GM19455 (cell line): ENCODE measurements at regions not wholly inside any gene's neighbourhood (a gene's known extent, or its start where the extent isn't known, plus 50 kb on each side); places are given as distances from the start of the nearest gene placed in this dataset.

Experiments
- ATAC-seq: cut with Tn5 transposase; IDR thresholded peaks from one replicate; pipeline ENCODE4 v1.9.1; 2021; ENCODE audit not compliant: unreplicated experiment

- ATAC-seq: no peak
Observed at GRCh38 chr3:127033171-127033570, 50.3 kb downstream of the PLXNA1 start.

DNA sequence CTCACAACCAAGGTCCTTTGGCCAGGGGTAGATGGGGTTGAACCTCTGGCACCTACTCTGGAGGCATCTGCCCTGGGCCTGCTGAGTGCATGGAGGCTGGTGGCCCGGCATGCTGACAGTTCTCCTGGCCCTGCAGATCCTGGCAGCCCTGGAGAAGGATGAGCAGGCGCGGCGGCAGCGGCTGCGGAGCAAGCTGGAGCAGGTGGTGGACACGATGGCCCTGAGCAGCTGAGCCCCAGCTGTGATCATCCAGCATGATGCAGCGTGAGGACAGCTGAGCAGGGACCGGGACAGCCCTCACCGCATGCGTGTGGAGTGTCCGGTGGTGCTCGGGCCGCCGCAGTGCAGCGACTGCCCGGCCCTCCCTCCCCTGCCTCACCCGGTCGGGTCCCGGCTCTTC lies 50.9 kb downstream of the PLXNA1 start:
- no peak for ATAC-seq

- no peak for ATAC-seq
Observed at GRCh38 chr3:127034195-127034989, 51.5 kb downstream of the PLXNA1 start.

- no peak for ATAC-seq
Observed at GRCh38 chr3:127034990-127035652, 52.2 kb downstream of the PLXNA1 start.

DNA sequence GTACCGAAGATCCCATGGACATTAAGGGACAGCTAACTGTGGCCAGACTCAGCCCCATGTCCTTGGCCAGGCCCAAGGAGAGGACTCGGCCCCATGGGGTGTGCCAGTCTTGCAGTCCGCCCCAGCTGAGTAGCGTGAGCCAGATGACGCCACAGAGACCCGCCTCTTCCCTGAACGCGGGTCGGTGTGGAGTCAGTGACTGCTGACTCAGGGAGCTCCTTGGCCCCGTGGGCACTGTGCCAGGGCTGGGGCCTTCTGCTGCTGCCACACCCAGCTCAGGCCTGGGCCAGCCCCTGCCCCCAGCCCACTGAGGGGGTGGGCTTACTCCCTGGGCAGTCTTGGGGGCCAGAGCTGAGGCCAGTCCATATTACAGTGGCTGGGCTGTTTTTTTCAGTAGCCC lies 52.8 kb downstream of the PLXNA1 start:
- no peak for ATAC-seq

DNA sequence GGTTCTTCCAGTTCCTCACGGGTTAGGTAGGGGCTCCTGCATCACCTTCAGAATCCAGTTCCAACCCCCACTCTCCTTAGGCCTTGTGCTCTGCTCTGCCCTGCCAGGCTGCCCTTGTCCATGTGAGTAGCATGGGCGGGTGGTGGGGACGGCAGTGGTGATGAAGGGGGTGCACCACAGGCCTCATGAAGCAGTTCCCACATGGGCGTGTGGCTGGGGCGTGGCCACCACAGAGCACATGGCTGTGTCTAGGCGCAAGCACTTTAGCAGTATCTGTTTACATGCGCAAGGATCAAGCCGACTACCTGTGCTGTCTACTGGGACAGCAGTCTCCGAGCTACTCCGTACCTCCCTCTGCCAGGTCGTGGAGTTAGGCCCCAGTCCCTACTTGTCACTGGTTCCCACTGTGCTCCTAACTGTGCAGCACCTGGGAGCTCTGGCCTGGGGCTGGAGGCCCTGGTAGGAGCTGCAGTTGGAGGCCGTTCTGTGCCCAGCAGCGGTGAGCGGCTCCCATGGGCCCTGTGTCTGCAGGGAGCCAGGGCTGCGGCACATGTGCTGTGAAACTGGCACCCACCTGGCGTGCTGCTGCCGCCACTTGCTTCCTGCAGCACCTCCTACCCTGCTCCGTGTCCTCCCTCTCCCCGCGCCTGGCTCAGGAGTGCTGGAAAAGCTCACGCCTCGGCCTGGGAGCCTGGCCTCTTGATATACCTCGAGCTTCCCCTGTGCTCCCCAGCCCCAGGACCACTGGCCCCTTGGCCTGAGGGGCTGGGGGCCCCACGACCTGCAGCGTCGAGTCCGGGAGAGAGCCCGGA lies 53.5 kb downstream of the PLXNA1 start:
- no peak for ATAC-seq

DNA sequence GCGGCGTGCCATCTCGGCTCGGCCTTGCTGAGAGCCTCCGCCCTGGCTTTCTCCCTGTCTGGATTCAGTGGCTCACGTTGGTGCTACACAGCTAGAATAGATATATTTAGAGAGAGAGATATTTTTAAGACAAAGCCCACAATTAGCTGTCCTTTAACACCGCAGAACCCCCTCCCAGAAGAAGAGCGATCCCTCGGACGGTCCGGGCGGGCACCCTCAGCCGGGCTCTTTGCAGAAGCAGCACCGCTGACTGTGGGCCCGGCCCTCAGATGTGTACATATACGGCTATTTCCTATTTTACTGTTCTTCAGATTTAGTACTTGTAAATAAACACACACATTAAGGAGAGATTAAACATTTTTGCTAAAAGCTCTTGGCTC lies 54.1 kb downstream of the PLXNA1 start:
- no peak for ATAC-seq

DNA sequence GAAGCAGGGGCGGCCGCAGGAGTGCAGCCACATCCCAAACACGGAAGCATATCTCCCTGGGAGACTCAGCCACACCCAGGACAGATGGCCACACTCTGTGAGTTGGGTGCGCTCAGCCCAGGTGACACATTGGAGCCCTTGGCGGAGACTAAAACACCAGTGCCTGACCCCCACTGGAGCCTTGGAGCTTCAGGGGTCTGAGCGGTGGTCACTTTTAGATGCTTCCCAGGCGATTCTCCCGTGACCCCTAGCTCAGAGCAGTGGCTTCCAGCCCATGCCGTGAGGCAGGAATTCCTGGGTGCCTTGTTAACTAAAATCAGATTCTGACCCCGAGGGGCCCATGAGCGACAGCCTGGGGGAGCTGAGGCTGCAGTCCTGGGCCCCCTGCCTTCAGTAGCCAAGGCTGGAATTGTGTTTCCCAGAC lies 54.5 kb downstream of the PLXNA1 start:
- ATAC-seq: no peak

GRCh38 chr3:127037971-127038446 lies 55.1 kb downstream of the PLXNA1 start:
- ATAC-seq: no peak

DNA sequence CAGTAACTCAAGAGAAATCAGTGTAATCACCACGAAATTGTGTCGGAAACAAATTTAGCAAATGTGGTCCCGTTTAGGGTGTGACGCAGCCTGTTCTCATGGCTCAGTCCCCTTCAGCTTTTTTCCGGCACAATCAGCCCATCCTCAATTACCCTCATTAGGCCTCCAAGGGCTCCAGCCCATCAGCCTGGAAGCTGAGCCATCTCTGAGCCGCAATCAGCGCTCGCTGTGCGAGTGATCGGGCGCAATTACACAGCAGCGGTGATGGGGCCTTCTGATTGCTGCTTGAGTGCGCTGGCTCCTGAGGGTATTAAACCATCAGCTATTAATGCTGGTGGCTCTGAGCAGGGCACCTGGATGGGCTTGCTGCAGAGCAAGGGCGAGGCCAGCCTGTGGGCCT lies 55.6 kb downstream of the PLXNA1 start:
- no peak for ATAC-seq

DNA sequence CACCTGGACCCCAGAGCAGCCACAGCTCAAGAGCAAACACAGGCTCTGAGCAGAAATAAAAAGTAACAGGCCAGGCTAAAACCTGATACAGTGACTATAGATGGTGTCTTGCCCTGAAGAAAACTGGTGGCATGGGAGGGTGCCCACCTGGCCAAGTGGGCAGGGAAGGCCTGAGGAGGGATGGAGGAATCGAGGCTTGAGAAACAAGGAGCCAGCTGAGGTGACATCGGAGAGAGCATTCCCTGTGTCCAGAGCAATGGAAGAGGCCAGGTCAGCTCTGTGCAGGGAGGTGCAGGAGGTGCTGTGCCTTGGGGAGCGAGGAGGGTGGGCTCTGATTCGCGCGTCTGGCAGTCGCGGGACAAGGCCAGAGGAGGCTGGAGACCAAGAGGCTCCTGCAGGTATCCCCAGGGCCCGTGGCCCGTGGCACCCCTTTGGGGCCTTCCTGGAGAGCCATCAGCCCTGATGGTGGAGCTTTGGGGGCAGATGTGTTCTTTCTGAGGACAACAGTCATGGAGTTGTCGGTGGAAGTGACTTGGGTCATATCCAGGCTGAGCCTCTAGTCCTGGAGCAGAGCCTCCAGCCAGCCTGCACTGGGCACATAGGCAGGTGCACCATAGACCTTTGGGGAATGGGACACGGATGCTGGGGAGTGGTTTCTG lies 56.1 kb downstream of the PLXNA1 start:
- no peak for ATAC-seq

GRCh38 chr3:127039719-127040118 lies 56.8 kb downstream of the PLXNA1 start:
- no peak for ATAC-seq

DNA sequence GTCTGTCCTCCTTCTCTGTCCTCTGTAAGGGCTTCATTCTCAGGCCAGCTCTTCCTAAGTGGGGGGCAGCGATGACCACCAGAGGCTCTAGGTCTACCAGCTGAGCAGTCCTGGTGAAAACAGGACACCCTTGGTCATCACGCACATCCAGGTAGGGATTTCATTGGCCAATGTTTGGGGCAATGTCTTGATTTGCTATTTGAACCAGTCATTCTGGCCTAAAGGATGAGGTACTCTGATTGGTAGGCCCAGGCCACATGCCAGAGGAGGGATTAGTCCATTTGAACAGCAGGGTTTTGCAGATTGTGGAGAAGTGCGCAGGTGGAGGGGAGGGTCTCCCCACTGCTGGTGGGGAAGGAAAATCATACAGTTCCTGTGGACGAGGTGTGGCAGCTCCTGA lies 57.3 kb downstream of the PLXNA1 start:
- no peak for ATAC-seq

DNA sequence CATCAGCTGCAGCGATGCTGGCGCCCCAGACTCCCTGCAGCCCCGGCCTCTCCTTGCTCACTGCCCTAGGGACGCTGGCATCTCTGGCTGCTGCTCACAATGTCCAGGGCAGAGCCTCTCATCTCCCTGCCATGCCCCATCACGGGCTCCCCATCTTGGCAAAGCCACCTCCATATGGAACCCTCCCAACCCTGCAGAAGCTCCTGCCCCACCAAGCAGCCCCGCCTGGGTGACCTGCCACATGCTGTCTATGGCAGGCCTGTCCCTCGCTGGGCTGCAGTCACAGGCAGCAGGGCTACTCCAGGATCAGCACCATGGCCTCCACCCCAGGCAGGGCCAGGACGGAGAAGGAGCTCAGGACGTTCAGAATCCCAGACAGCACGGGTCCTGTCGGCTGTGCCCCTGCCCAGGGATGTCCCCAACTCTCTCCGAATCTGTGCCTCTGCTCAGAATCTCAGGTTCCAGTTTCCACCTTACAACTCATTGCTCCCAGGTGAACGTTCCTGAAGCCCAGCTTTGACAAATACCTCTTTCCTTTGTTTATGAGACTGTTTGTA lies 58.4 kb downstream of the PLXNA1 start:
- ATAC-seq: no peak

DNA sequence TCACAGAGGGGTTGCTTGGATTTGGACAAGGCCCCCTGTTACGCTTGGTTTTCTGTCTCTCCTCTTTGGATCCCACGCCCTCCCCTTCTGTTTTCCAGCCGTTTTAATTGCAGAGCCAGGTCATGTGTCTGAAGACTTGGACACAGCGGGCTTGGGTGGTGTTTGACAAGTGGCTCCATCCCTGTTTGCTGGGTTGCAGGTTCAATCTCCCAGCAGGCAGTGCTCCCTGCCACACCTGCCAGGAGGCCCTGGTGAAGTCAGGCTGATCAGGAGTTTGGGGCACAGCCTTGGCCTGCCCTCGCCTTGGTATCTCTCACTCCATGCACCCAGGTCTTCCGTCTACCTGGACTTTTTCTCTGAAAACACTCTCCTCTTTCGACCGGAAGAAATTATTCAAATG lies 59.0 kb downstream of the PLXNA1 start:
- no peak for ATAC-seq

- no peak for ATAC-seq
Observed at GRCh38 chr3:127042634-127043033, 59.7 kb downstream of the PLXNA1 start.

- no peak for ATAC-seq
Observed at GRCh38 chr3:127043041-127043641, 60.2 kb downstream of the PLXNA1 start.

GRCh38 chr3:127043731-127044510 lies 61.0 kb downstream of the PLXNA1 start:
- no peak for ATAC-seq

GRCh38 chr3:127044996-127045395 lies 62.1 kb downstream of the PLXNA1 start:
- no peak for ATAC-seq
